Activated naive CD4-positive, alpha-beta T cell treated with anti-CD3 and anti-CD28 coated beads, Interleukin-2, amount 50 U/mL, for 72 hours (primary cell): ENCODE measurements at regions not wholly inside any gene's neighbourhood (a gene's known extent, or its start where the extent isn't known, plus 50 kb on each side); places are given as distances from the start of the nearest gene placed in this dataset.
"Not testable (repeated sequence)": the region's sequence is repeated elsewhere in the genome, so short reads cannot be mapped to it uniquely, and the experiment has no call there.

Experiments
- ATAC-seq, 2 donors: fragments of 150-1000 bp; cut with Tn5 transposase; 2 replicates each; pipeline ENCODE4 v1.10.0; 2021; ENCODE audit warnings: mild to moderate bottlenecking in 2 of 2, moderate library complexity in 2 of 2
- DNase-seq, 2 donors: peaks; one replicate each; pipeline ENCODE4 v3.0.0; 2021 to 2022; ENCODE audit warnings: low spot score in 2 of 2
- H3K27ac Mint-ChIP-seq, 2 donors: one replicate each; pipeline ENCODE4 v1.8.0; 2022; ENCODE audit warnings: mild to moderate bottlenecking in 2 of 2, mixed read lengths in 2 of 2
- H3K36me3 Mint-ChIP-seq, 2 donors: one replicate each; pipeline ENCODE4 v1.8.0; 2022; ENCODE audit warnings: mixed read lengths in 2 of 2
- H3K9me3 Mint-ChIP-seq, 2 donors: one replicate each; pipeline ENCODE4 v1.8.0; 2022; ENCODE audit warnings: mixed read lengths in 2 of 2

DNA sequence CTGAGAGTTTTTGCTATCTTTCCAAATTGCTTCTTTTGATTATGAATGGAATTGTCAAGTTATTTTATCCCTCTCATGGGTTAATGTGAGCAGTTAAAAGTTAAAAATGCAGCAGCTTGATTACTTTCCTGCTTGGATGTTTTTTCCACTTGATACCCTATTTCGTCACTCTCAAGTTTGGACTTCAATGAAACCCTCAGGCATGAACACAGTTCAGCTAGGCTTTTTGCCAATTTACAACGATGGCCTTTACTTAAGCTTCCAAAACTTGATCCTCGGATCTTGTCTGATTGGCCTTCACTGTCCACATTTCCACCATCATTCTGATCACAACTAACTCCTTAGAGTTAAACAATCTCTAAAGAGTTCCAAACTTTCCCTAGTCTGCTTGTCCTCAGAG lies 752.4 kb upstream of the PRMT6 start:
- ATAC-seq, result no peak
- H3K36me3 Mint-ChIP-seq, result peaks cover 0 to 15% of the 10 kb centered on the region in 2 donors
- H3K9me3 Mint-ChIP-seq, result peaks cover 21 to 30% of the 10 kb centered on the region in 2 donors

DNA sequence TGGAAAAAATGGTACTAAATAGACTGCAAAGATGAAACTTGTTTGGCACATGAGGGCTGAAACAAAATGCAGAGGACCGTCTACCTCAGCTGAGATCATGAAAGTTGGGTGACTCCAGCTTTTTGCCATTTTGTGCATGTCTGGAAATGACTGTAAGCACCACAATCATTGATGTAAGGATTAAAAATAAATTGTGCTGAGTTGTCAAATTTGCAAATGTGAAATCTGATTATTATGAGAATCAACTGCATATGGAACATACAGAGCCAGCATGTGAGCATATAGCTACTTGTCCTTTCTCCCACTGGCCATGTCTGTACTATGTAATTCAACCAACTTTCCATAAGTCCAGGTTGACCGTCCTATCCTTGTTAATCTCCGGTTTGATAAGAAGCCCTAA lies 736.9 kb upstream of the PRMT6 start:
- Mint-ChIP-seq H3K9me3 (peaks cover 10 to 16% of the 10 kb centered on the region in 2 donors), H3K27ac (no peak overlapping the region), H3K36me3 (peaks cover 0 to 4% of the 10 kb centered on the region in 2 donors)
- no peak for ATAC-seq
- DNase-seq, result no peak

More for the DNA sequence above, 752.4 kb upstream of the PRMT6 start:
- H3K27ac Mint-ChIP-seq, result no peak overlapping the region
- no peak for DNase-seq

DNA sequence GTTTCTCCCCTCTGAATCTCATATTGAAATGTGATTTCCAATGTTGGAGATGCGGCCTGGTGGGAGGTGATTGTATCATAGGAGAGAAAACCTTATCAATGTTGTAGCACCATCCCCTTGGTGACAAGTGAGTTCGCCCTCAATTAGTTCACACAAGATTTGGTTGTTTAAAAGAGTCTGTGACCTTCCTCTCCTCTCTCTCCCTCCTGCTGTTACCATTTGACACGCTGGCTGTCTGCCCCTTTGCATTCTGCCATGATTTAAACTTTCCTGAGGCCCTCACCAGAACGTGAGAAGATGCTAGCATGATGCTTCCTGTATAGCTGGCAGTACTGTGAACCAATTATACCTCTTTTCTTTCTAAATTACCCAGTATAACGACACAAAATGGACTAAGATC lies 730.9 kb upstream of the PRMT6 start:
- DNase-seq (no peak), ATAC-seq (no peak)
- H3K9me3 Mint-ChIP-seq, result peaks cover 4 to 7% of the 10 kb centered on the region in 2 donors
- no peak overlapping the region for H3K27ac Mint-ChIP-seq
- peaks cover 0 to 4% of the 10 kb centered on the region in 2 donors for H3K36me3 Mint-ChIP-seq

DNA sequence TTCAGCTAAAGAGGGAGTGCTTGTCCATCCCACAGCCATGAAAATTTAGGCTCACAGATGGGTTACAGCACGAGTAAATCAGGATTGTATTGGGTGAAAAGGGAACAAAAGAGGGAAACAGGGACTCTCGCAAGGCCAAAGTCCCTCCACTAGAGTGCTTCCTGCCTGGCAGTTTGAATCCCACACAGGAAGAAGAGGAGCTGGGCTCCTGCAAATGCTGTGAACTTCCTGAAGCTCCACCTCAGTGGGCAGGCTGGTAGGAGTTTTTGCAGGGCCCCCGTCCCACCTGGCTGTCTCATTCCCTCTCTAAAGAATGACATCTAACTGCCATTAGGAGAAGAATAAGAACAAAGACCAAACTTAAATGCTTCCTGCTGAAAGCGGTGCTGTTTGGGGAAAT lies 712.0 kb upstream of the PRMT6 start:
- Mint-ChIP-seq H3K27ac (no peak overlapping the region), H3K9me3 (peaks cover 17 to 21% of the 10 kb centered on the region in 2 donors), H3K36me3 (peaks cover 4 to 6% of the 10 kb centered on the region in 2 donors)
- DNase-seq, result no peak
- ATAC-seq, result no peak

DNA sequence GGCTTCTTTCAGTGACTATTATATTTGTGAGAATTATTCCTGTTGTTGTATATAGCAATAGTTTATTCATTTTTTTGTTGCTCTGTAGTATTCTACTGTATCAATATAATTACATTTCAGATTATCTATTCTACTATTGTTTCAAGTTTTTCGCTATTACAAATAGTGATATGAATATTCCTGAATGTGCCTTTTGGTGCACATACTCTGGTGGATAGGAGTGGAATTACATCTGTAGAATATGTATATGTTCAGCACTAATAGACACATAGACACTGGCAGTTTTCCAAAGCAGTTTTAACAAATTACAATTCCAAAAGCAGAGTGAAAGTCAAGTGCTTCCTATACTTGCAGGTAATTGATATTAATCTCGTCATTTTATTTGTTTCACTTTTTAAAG lies 696.2 kb upstream of the PRMT6 start:
- Mint-ChIP-seq H3K27ac (no peak overlapping the region), H3K36me3 (peaks cover 8 to 19% of the 10 kb centered on the region in 2 donors), H3K9me3 (peaks cover 23 to 33% of the 10 kb centered on the region in 2 donors)
- no peak for DNase-seq
- ATAC-seq, result no peak

DNA sequence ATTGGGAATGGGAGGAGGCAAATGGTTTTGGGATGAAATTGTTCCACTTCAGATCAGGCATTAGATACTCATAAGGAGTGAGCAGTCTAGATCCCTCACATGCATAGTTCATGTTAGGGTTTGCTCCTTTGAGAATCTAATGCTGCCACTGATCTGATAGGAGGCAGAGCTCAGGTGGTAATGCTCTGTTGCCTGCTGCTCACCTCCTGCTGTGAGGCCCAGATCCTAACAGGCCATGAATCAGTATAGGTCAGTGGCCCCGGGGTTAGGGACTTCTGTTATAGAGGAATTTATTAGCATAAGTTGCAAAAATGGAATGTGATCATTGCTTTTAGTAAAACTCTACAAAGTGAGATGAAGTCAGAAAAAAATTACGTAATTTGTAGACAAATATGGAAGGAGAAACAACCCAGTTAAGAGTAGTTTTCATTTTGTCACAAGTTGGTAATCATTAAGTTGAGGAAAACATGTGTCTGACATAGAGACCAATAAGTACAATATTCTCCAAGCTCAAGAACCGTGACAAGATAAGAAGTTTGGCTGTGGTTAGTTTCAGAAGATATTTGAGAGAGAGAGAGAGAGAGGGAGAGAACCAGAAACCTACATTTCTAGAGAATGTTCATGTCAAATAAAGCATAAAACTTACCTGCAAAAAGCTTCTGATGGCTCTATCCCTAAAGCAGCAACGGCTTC lies 689.7 kb upstream of the PRMT6 start:
- H3K9me3 Mint-ChIP-seq, result peaks cover 10 to 13% of the 10 kb centered on the region in 2 donors
- no peak overlapping the region for H3K27ac Mint-ChIP-seq
- H3K36me3 Mint-ChIP-seq, result peaks cover 0 to 4% of the 10 kb centered on the region in 2 donors
- DNase-seq (no peak), ATAC-seq (no peak)

DNA sequence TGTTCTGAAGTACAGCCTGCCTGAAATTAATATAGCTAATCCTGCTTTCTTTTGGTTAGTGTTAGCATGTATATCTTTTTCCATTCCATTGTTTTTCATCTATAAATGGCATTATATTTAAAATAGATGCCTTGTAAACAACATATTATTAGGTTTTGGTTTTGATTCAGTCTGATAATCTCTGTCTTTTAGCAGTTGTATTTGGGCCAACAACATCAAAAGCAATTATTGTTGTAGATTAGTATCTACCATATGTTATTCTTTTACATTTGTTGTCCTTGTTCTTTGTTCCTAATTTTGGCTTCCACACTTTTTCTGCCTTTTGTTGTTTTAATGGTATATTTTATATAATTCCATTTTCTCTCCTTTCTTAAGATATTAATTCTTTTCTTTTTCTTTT lies 678.2 kb upstream of the PRMT6 start:
- H3K36me3 Mint-ChIP-seq, result peaks cover 0 to 5% of the 10 kb centered on the region in 2 donors
- ATAC-seq, result no peak
- no peak for DNase-seq
- no peak overlapping the region for H3K27ac Mint-ChIP-seq
- peaks cover 18 to 20% of the 10 kb centered on the region in 2 donors for H3K9me3 Mint-ChIP-seq

DNA sequence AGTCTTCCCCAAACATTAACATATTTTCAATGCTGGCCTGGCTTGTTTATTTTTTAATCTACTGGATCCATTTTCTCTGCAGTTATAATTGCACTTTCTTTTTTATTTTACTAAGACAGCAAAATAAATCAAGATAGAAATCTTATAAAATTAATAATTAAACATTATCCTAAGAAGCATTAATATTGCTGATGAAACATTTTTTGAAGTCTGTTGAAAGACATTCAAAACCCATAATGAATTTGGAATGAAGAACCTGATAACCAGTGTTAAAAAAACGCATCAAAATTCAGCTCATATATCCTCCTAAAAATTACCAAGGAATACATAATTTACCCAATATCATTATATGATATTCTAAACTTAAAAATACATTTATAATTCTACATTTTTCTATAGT lies 675.7 kb upstream of the PRMT6 start:
- ATAC-seq (no peak), DNase-seq (no peak)
- Mint-ChIP-seq H3K36me3 (no peaks in the 10 kb centered on the region), H3K27ac (no peak overlapping the region), H3K9me3 (peaks cover 13 to 14% of the 10 kb centered on the region in 2 donors)

DNA sequence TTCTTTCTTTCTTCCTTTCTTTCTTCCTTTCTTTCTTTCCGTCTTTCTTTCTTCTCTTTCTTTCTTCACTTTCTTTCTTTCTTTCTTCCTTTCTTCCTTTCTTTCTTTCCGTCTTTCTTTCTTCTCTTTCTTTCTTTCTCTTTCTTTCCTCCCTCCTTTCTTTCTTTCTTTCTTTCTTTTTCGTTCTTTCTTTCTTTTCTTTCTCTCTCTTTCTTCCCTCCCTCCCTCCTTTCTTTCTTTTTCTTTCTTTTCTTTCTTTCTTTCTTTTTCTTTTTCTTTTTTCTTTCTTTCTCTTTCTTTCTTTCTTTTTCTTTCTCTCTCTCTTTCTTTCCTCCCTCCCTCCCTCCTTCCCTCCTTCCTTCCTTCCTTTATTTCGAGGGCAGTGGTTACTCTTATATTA lies 667.3 kb upstream of the PRMT6 start:
- not testable (repeated sequence) for H3K27ac Mint-ChIP-seq, H3K36me3 Mint-ChIP-seq, DNase-seq, ATAC-seq
- H3K9me3 Mint-ChIP-seq, result peaks cover 12 to 15% of the 10 kb centered on the region in 2 donors

DNA sequence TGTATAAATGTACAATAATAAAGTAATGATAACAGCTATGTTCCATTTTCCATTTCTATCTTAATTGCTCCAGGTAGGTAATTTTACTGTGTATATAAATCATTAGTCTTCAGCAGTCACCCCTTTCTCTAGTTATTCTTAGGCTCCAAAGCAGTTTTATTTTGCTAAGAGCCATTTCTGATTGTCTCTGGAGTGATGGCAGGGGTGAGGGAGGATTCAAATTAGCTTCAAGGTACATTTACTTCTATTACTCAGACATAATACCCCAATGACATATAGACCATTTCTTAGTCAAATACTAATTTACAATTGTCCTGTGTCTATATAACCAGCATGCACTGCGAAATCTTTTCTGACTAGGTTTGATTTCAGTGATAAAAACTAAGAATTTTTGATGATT lies 663.4 kb upstream of the PRMT6 start:
- ATAC-seq (no peak), DNase-seq (no peak)
- H3K36me3 Mint-ChIP-seq, result no peaks in the 10 kb centered on the region
- H3K27ac Mint-ChIP-seq, result no peak overlapping the region
- peaks cover 15 to 16% of the 10 kb centered on the region in 2 donors for H3K9me3 Mint-ChIP-seq

DNA sequence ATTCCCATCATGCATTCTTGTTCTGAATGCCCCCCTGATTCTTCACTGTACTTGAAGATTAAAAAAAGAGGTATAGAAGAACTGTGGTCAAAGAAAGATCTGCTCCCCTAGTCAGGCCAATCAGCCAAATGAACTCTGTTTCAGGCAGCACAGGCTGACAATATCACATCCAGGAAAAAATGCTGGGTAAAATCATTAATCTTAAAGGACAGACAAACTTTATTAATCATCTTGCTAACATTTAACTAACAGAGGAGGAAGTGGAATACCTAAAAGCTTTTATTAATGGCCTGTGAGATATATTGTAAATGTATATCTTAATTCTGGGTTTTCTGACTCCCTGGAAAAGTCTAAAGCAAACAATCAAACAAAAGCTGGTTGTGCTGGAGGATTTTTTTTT lies 660.5 kb upstream of the PRMT6 start:
- Mint-ChIP-seq H3K36me3 (peaks cover 0 to 4% of the 10 kb centered on the region in 2 donors), H3K27ac (no peak overlapping the region), H3K9me3 (peaks cover 0 to 11% of the 10 kb centered on the region in 2 donors)
- DNase-seq (no peak), ATAC-seq (no peak)

DNA sequence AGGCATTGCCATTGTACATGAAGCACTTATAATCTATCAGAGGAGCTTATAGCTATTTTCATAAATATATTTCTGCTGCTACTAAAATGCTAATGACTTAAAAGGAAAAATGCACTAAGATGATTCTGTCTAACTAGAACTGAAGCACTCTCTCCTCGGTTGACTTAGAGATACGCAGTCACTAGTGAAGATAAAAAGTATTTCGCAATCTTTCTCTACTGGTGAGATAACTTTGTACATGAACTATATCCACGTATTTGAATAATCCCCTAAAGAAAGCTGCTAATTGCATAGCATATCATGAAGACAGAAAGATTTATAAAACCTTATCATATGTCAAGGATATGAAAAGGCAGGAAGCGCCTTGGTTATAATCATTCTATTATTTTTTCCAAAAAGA lies 658.1 kb upstream of the PRMT6 start:
- peaks cover 4 to 14% of the 10 kb centered on the region in 2 donors for H3K9me3 Mint-ChIP-seq
- ATAC-seq (no peak), DNase-seq (no peak)
- no peak overlapping the region for H3K27ac Mint-ChIP-seq
- H3K36me3 Mint-ChIP-seq, result peaks cover 0 to 4% of the 10 kb centered on the region in 2 donors

DNA sequence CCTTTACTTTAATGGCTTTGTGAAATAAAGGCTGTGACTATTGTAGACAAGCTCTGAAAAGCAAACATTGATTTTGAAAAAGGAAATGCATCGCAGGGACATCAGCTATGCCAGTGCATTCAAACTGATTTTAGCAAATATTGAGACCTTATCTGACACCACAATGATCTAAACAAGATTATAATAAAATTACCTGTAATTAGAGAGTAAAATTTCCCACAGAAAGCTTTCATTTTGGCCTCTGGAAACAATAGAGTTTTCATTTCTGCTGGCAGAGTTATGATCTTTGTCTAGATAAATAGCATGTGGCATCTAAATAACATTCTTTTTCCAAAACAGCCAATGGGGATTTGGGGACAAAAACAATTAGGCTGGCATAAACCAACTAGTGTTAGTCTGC lies 650.4 kb upstream of the PRMT6 start:
- no peak for ATAC-seq
- Mint-ChIP-seq H3K9me3 (peaks cover 2 to 10% of the 10 kb centered on the region in 2 donors), H3K36me3 (no peaks in the 10 kb centered on the region)

DNA sequence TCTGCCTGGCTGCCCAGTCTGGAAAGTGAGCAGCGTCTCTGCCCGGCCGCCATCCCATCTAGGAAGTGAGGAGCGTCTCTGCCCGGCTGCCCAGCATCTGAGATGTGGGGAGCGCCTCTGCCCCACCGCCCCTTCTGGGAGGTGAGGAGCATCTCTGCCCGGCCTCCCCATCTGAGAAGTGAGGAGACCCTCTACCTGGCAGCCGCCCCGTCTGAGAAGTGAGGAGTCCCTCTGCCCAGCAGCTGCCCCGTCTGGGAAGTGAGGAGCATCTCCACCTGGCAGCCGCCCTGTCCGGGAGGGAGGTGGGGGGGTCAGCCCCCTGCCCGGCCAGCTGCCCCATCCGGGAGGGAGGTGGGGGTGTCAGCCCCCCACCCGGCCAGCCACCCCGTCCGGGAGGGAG lies 644.2 kb upstream of the PRMT6 start:
- not testable (repeated sequence) for H3K9me3 Mint-ChIP-seq, H3K36me3 Mint-ChIP-seq, ATAC-seq, DNase-seq, H3K27ac Mint-ChIP-seq

More for the DNA sequence above, 650.4 kb upstream of the PRMT6 start:
- no peak overlapping the region for H3K27ac Mint-ChIP-seq
- DNase-seq, result no peak

DNA sequence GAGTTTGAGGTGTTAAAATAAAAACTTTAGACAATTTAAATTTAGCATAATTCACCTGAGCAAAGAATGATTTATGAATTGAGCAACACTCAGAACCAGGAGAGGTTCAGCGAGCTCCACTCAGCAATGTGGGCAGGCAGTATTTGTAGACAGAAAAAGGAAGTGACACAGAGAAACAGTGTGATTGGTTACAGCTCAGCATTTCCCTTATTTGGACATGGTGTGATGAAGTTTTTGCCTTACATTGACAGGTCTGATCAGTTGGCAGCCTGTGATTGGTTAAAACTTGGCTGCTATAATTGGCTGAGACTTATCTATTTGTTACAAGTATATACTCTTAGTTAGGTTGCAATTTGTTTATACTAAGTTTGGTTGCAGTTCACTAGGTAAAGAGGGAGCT lies 621.2 kb upstream of the PRMT6 start:
- ATAC-seq, result no peak
- H3K36me3 Mint-ChIP-seq, result no peaks in the 10 kb centered on the region
- peaks cover 12 to 18% of the 10 kb centered on the region in 2 donors for H3K9me3 Mint-ChIP-seq
- no peak for DNase-seq
- no peak overlapping the region for H3K27ac Mint-ChIP-seq

DNA sequence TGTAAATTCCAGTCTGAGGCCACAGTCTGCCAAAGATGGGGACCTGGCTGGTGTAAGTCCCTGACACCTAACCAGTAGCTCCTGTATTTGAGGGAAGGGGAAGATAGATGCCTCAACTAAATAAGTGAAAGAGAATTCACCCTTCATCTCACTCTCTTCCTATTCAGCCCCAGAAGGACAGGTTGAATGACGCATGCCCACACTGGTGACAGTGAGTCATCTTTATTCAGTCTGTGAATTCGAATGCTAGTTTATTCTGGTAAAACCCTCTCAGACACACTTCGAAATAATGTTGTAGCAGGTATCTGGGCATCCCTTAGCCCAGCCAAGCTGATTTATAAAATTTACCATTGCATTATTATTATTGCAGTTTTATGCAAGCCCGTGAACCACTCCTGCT lies 617.0 kb upstream of the PRMT6 start:
- no peak for DNase-seq
- ATAC-seq, result no peak
- no peaks in the 10 kb centered on the region for H3K36me3 Mint-ChIP-seq
- H3K27ac Mint-ChIP-seq, result no peak overlapping the region
- H3K9me3 Mint-ChIP-seq, result peaks cover 19% of the 10 kb centered on the region in 2 donors

DNA sequence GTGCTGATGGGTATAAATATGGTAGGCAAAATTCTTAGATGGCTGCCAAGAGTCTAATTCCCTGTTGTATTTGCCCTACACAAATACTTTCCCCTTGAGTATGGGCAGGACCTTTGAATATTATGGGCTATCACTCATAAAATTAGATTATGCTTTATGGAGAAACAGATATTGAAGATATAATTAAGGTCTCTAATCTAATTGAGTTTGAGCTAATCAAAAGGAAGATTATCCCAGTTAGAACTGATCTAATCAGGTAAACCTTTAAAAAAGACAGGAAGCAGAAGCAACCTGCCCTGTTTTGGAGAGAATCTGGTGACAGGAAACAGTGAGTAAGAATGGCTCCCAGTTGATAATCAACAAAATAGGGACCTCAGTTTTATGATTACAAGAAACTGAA lies 609.0 kb upstream of the PRMT6 start:
- DNase-seq (no peak), ATAC-seq (no peak)
- no peak overlapping the region for H3K27ac Mint-ChIP-seq
- no peaks in the 10 kb centered on the region for H3K36me3 Mint-ChIP-seq
- H3K9me3 Mint-ChIP-seq, result peaks cover 17 to 24% of the 10 kb centered on the region in 2 donors

DNA sequence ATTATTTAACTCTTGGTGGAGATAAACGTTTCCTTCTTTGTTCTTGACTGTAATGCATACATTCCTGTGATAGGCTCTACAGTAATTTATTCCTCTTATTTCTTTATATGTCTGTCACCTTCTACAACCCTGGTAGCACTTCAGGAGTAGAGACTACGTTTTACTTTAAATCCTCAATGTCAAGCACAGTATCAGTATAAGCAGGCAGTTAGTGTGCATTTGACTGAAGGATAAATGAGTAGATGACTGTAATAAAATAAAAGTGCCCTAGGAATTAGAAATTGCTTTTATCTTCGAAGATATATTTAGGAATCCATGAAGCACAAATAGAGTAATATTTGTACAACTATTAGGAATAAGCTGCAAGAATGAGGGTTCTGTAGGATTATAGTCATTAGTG lies 599.6 kb upstream of the PRMT6 start:
- Mint-ChIP-seq H3K9me3 (peaks cover 6 to 12% of the 10 kb centered on the region in 2 donors), H3K36me3 (no peaks in the 10 kb centered on the region), H3K27ac (no peak overlapping the region)
- ATAC-seq, result no peak
- DNase-seq, result no peak
